Body of pancreas (tissue), 4 donors: ENCODE measurements at regions not wholly inside any gene's neighbourhood (a gene's known extent, or its start where the extent isn't known, plus 50 kb on each side); places are given as distances from the start of the nearest gene placed in this dataset.
A peak's percentile ranks its signal among the peaks of the same experiment; 100 is the strongest.

ENCODE experiments used
- ATAC-seq: fragments of 150-250 bp; one replicate; pipeline ENCODE4 v1.9.1; 2016
- DNase-seq, 4 donors: peaks; one replicate each; pipeline ENCODE4 v3.0.0-alpha.2; 2019
- H3K27ac ChIP-seq, 4 donors: fragments of 200-600 bp; sonication (generic); 1 replicate in 3 of 4; 2 replicates in 1 of 4; pipeline versions ENCODE4 v1.5.1 to v1.6.1; 2016 to 2019; ENCODE audit warnings: mild to moderate bottlenecking in 1 of 4, mixed read lengths in 1 of 4, moderate library complexity in 1 of 4
- H3K27me3 ChIP-seq, 2 donors: fragments of 200-600 bp; sonication (generic); one replicate each; pipeline ENCODE4 v1.6.0; 2016; ENCODE audit warnings: mild to moderate bottlenecking in 1 of 2
- H3K36me3 ChIP-seq, 2 donors: fragments of 200-600 bp; sonication (generic); replicated peaks in 1 of 2; 2 replicates each; pipeline ENCODE4 v1.5.1; 2016; ENCODE audit warnings: low read depth in 2 of 2; ENCODE audit not compliant: insufficient read depth in 1 of 2
- H3K4me1 ChIP-seq: fragments of 200-600 bp; sonication (generic); one replicate; pipeline ENCODE4 v1.6.0; 2016
- H3K4me3 ChIP-seq, 2 donors: fragments of 200-600 bp; sonication (generic); 1 replicate in 1 of 2; 2 replicates in 1 of 2; pipeline ENCODE4 v1.5.1; 2016 to 2019
- H3K9me3 ChIP-seq, 3 donors: fragments of 200-600 bp; sonication (generic); 1 replicate in 2 of 3; 2 replicates in 1 of 3; pipeline ENCODE4 v1.5.1; 2016
- CTCF ChIP-seq, 7 experiments: fragments of 450-650 bp in 4 of 7; fragments of 200-600 bp in 3 of 7; sonication (generic) in 3 of 7; IDR thresholded peaks; one replicate each; pipeline ENCODE4 v1.5.1; 2016 to 2019; ENCODE audit warnings: antibody characterized with exemption in 7 of 7
- POLR2A ChIP-seq, 3 donors: fragments of 450-650 bp; IDR thresholded peaks; one replicate each; pipeline ENCODE4 v1.6.1; 2016; ENCODE audit warnings: antibody characterized with exemption in 3 of 3, mild to moderate bottlenecking in 2 of 3
- WGBS, 2 donors: methylation state at CpG; one replicate each; pipeline ENCODE4 v1.1.5; 2017; 5-methylcytosine and 5-hydroxymethylcytosine counted together
- intact Hi-C: fragments of 100-400 bp; cut with DNase I; formaldehyde crosslinking; loops from one replicate; pipeline ENCODE4 v1.15.1; 2023

GRCh38 chr11:93940395-93940794, 80.8 kb upstream of the HEPHL1 start:
- 84 to 89% methylated on average over 2 of the region's 2 CpGs for WGBS, 2 donors
- no peaks in the 10 kb centered on the region for H3K27me3 ChIP-seq
- H3K27ac ChIP-seq: no peak overlapping the region
- H3K9me3 ChIP-seq: no peaks in the 10 kb centered on the region
- TF ChIP-seq CTCF (IDR thresholded peaks at IDR 0.05) (no peak), POLR2A (IDR thresholded peaks at IDR 0.05) (no peak)
- no peaks in the 10 kb centered on the region for H3K4me1 ChIP-seq
- DNase-seq (no peak), ATAC-seq (no peak)
- no peaks in the 10 kb centered on the region for H3K36me3 ChIP-seq
- intact Hi-C loops: no loop called here
- no peak overlapping the region for H3K4me3 ChIP-seq

- Histone ChIP-seq H3K36me3 (no peaks in the 10 kb centered on the region), H3K27ac (no peak overlapping the region), H3K4me3 (no peak overlapping the region), H3K9me3 (no peaks in the 10 kb centered on the region), H3K27me3 (no peaks in the 10 kb centered on the region), H3K4me1 (no peaks in the 10 kb centered on the region)
- intact Hi-C loops: no loop called here
- DNase-seq: no peak
- WGBS, 2 donors: 33 to 39% methylated on average over 2 of the region's 2 CpGs
- TF ChIP-seq POLR2A (IDR thresholded peaks at IDR 0.05): no peak
- TF ChIP-seq CTCF (IDR thresholded peaks at IDR 0.05): no peak
- ATAC-seq: no peak
These were observed 79.0 kb upstream of the HEPHL1 start for GRCh38 chr11:93942176-93942575.

- ATAC-seq: no peak
These were observed 75.6 kb upstream of the HEPHL1 start for GRCh38 chr11:93945596-93945995.

GRCh38 chr11:93952082-93952780, 68.9 kb upstream of the HEPHL1 start:
- ATAC-seq (no peak), DNase-seq (no peak)
- H3K4me1 ChIP-seq: peaks cover 6% of the 10 kb centered on the region
- H3K27me3 ChIP-seq: no peaks in the 10 kb centered on the region
- no peaks in the 10 kb centered on the region for H3K9me3 ChIP-seq
- intact Hi-C loops: no loop called here
- no peak overlapping the region for H3K4me3 ChIP-seq
- H3K27ac ChIP-seq: no peak overlapping the region
- TF ChIP-seq POLR2A (IDR thresholded peaks at IDR 0.05) (no peak), CTCF (IDR thresholded peaks at IDR 0.05) (no peak)
- 67 to 73% methylated on average over 6 of the region's 6 CpGs for WGBS, 2 donors
- H3K36me3 ChIP-seq: no peaks in the 10 kb centered on the region

More at GRCh38 chr11:93945596-93945995, 75.6 kb upstream of the HEPHL1 start:
- no peak overlapping the region for H3K4me3 ChIP-seq
- no peaks in the 10 kb centered on the region for H3K9me3 ChIP-seq
- no peaks in the 10 kb centered on the region for H3K4me1 ChIP-seq
- H3K27ac ChIP-seq: no peak overlapping the region
- DNase-seq: no peak
- H3K27me3 ChIP-seq: no peaks in the 10 kb centered on the region
- intact Hi-C loops: no loop called here
- 77 to 81% methylated on average over 2 of the region's 2 CpGs for WGBS, 2 donors
- no peaks in the 10 kb centered on the region for H3K36me3 ChIP-seq
- TF ChIP-seq CTCF (IDR thresholded peaks at IDR 0.05) (no peak), POLR2A (IDR thresholded peaks at IDR 0.05) (no peak)

- intact Hi-C loops: no loop called here
- peak; percentile 55 for ATAC-seq
- peak in 3 of 4 donors; percentile 44 to 63 (median 45) for DNase-seq
- no peaks in the 10 kb centered on the region for H3K36me3 ChIP-seq
- H3K9me3 ChIP-seq: no peaks in the 10 kb centered on the region
- WGBS, 2 donors: 21 to 46% methylated on average over 5 of the region's 5 CpGs
- no peaks in the 10 kb centered on the region for H3K27me3 ChIP-seq
- H3K27ac ChIP-seq: no peak overlapping the region
- peaks cover 48% of the 10 kb centered on the region for H3K4me1 ChIP-seq
- TF ChIP-seq CTCF (IDR thresholded peaks at IDR 0.05) (no peak), POLR2A (IDR thresholded peaks at IDR 0.05) (no peak)
- no peak overlapping the region for H3K4me3 ChIP-seq
These were observed 63.7 kb upstream of the HEPHL1 start for GRCh38 chr11:93957397-93957952.
